AG04449 (cell line): ENCODE measurements at regions not wholly inside any gene's neighbourhood (a gene's known extent, or its start where the extent isn't known, plus 50 kb on each side); places are given as distances from the start of the nearest gene placed in this dataset.

Experiments
- CTCF ChIA-PET: fragments of 350-600 bp; formaldehyde crosslinking; extraction: SDS; loops from one replicate; lab custom pipeline; 2021; ENCODE audit warnings: antibody characterized with exemption; lab: Yijun Ruan, JAX
- POLR2A ChIA-PET: fragments of 400-600, 350-600 bp; formaldehyde crosslinking; extraction: SDS; loops from one replicate; lab custom pipeline; 2020; ENCODE audit warnings: antibody characterized with exemption, inconsistent platforms; lab: Yijun Ruan, JAX
- DNase-seq: peaks from one replicate; pipeline ENCODE4 v3.0.0-alpha.2; 2010; ENCODE audit warnings: low read depth, low spot score
- H3K4me3 ChIP-seq: 2 replicates; pipeline ENCODE4 v1.5.1; 2011; ENCODE audit warnings: low read depth, mild to moderate bottlenecking, control low read depth, low read length
- CTCF ChIP-seq: IDR thresholded peaks from one replicate; pipeline ENCODE4 v1.5.1; 2011; ENCODE audit warnings: mild to moderate bottlenecking, moderate library complexity, low read length, control low read depth, inconsistent platforms; ENCODE audit not compliant: insufficient read depth; ENCODE audit errors: missing control alignments

DNA sequence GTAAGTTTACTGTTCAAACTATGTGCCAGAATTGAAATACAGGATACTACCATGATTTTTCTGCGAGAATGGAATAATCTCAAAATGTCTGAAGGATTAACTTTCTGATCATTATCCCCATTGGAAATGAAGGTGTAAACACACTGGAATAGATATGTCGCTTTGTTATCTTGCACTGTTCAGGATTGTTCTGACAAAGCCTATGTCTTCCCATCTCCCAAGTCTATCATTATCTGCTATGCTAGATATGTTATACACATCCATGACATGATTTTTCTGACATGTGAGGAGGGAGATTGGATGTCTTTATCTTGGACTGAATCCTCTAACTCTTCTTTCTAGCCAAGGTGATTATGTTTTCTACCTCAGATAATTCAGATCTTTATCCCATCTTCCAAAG is 1239.3 kb upstream of the ADGRL4 start:
- H3K4me3 ChIP-seq: no peak overlapping the region
- ChIA-PET POLR2A (no interaction called here), CTCF (no interaction called here)
- DNase-seq: no peak
- no peak for TF ChIP-seq CTCF

DNA sequence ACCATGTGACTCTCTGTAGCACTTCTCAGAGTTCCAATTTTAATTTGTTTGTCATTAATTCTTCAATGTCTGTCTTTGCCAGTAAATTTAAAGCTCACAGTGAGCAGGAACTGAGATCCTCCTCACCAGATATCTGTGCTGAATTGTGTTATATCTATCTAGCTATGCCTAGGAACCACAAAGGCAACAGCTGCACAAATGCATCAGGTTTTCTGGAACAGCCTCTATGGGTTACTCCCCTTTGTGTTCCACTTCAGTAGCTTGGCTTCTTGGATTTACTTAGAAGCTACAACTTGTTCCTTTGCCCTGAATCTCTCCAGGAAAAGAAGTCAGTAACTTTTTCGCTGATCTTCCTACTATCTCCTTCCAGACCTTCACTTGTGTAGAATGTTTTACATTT is 1237.8 kb upstream of the ADGRL4 start:
- no peak overlapping the region for H3K4me3 ChIP-seq
- CTCF ChIA-PET: no interaction called here
- DNase-seq: no peak
- no peak for TF ChIP-seq CTCF
- POLR2A ChIA-PET: no interaction called here

DNA sequence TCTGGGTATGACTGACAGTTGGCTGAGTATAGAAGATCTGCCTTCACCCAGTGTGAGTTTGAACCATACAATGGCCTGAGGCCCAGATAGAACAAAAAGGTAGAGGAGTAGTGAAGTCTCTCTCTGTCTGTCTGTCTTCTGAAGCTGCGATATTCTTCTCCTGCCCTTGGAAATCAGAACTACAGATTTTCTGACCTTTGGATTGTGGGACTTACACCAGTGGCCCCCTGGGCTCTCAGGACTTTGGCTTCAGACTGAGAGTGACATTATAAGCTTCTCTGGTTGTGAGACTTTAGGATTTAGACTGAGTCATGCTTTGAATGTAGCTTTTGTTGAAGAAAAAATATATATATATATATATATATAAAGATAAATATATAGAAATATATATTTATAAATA is 1235.0 kb upstream of the ADGRL4 start:
- CTCF ChIA-PET: interaction anchor here (0.8 kb wide), 1 partner anchor 9 kb away, joined by 3 read pairs; no protein-coding TSS in a partner anchor
- no peak for DNase-seq
- POLR2A ChIA-PET: no interaction called here
- TF ChIP-seq CTCF: no peak
- no peak overlapping the region for H3K4me3 ChIP-seq

GRCh38 chr1:80225510-80225909 is 1219.0 kb upstream of the ADGRL4 start:
- ChIA-PET CTCF (no interaction called here), POLR2A (no interaction called here)
- TF ChIP-seq CTCF: no peak
- no peak overlapping the region for H3K4me3 ChIP-seq
- DNase-seq: no peak

GRCh38 chr1:80221319-80221718 is 1214.8 kb upstream of the ADGRL4 start:
- H3K4me3 ChIP-seq: no peak overlapping the region
- ChIA-PET CTCF (no interaction called here), POLR2A (no interaction called here)
- TF ChIP-seq CTCF: no peak
- no peak for DNase-seq

DNA sequence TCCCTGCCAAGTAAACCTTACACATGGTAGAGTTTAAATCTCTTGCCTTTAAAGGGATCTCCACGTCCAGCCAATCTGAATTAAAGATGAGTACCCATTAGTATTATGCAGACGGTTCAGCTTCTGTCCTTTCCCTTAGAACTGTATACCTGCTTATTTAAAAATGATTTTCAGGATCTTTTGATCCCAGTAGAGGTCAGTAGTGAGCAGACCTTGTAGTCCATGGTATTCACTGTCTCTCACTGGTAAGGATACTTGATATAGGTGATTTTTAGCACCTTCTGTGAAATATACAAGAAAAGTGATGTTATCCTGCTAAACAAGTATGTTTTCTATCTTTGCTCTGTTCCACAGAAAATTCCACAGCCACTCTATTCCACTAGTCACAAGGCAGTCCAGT is 1211.6 kb upstream of the ADGRL4 start:
- peak; percentile 42 for TF ChIP-seq CTCF
- CTCF ChIA-PET: interaction anchor here (0.6 to 0.7 kb wide), 2 partner anchors 31 to 751 kb away, joined by 3 read pairs; no protein-coding TSS in a partner anchor

More for the DNA sequence above, 1211.6 kb upstream of the ADGRL4 start:
- no peak for DNase-seq
- POLR2A ChIA-PET: no interaction called here
- H3K4me3 ChIP-seq: no peak overlapping the region
